OCI-LY3 (cell line): ENCODE measurements at regions not wholly inside any gene's neighbourhood (a gene's known extent, or its start where the extent isn't known, plus 50 kb on each side); places are given as distances from the start of the nearest gene placed in this dataset.

Experiments
- CTCF ChIP-seq: fragments of 200-600, 300-600 bp; sonication (generic); IDR thresholded peaks from 2 replicates; pipeline ENCODE4 v1.5.1; 2014; ENCODE audit warnings: antibody characterized with exemption, low read length, low read depth
- EZH2phosphoT487 ChIP-seq: fragments of 200-600 bp; shearing (Covaris generic); IDR thresholded peaks from 2 replicates; pipeline ENCODE4 v1.6.1; 2018; ENCODE audit warnings: antibody characterized with exemption, mixed run types, low read depth

GRCh38 chr13:106712381-106712780 is 144.4 kb upstream of the ARGLU1 start:
- TF ChIP-seq CTCF (no peak), EZH2phosphoT487 (no peak)
